ENCODE measurements at regions not wholly inside any gene's neighbourhood (a gene's known extent, or its start where the extent isn't known, plus 50 kb on each side); places are given as distances from the start of the nearest gene placed in this dataset.

DNA sequence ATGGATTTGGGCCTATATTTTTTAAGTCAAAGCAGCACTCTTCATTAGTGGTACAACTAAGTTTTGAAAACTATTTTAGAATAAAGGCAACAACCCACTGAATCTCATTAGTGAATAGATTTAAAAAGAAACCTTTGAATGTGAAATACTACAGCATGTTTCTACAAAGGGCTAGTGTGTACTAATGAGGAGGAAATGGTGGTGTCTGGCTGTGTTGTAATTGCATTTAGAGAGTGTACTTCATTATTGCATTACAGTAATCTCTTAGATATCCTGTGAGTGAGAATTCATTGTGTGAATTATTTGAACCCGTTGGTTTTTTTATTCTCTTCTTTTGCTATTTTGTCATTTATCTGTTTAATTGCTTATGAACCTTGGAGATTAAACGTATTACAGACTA is 575.4 kb upstream of the FAM98A start:
- no peak for TF ChIP-seq POLR2A (IDR thresholded peaks at IDR 0.05)
- no peak for TF ChIP-seq EP300 (IDR thresholded peaks at IDR 0.05)
- TF ChIP-seq, protein P1, sequence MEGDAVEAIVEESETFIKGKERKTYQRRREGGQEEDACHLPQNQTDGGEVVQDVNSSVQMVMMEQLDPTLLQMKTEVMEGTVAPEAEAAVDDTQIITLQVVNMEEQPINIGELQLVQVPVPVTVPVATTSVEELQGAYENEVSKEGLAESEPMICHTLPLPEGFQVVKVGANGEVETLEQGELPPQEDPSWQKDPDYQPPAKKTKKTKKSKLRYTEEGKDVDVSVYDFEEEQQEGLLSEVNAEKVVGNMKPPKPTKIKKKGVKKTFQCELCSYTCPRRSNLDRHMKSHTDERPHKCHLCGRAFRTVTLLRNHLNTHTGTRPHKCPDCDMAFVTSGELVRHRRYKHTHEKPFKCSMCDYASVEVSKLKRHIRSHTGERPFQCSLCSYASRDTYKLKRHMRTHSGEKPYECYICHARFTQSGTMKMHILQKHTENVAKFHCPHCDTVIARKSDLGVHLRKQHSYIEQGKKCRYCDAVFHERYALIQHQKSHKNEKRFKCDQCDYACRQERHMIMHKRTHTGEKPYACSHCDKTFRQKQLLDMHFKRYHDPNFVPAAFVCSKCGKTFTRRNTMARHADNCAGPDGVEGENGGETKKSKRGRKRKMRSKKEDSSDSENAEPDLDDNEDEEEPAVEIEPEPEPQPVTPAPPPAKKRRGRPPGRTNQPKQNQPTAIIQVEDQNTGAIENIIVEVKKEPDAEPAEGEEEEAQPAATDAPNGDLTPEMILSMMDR (IDR thresholded peaks at IDR 0.05): no peak
- no peak for TF ChIP-seq POLR2AphosphoS5 (IDR thresholded peaks at IDR 0.05)
- Histone ChIP-seq H3K27ac (no peak overlapping the region), H3K4me1 (no peaks in the 10 kb centered on the region), H3K9me3 (no peaks in the 10 kb centered on the region), H3K4me3 (no peak overlapping the region), H3K27me3 (no peaks in the 10 kb centered on the region), H3K36me3 (no peaks in the 10 kb centered on the region)
- 67 to 89% methylated on average over 2 of the region's 2 CpGs for WGBS, 2 donors (ENCODE audit: low coverage in 1 of 2)
- no peak for ATAC-seq

DNA sequence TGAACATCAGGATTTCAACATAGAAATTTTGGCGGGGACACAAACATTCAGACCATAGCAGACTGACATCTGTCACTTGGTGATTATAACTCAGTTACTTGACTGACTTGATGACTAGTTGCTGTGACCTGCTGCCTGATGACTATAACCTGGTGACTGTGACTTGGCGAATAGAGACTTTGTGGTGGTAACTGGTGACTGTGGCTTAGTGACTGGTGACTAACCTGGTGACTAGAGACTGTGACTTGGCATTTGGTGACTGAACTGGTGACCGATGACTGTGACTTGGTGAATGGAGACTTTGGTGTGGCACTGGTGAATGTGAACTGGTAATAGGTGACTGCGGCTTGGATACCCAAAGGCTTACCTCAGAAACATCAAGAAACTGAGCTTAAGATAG is 563.1 kb upstream of the FAM98A start:
- no peaks in the 10 kb centered on the region for H3K27me3 ChIP-seq
- no peaks in the 10 kb centered on the region for H3K9me3 ChIP-seq
- no peak overlapping the region for H3K27ac ChIP-seq
- no peaks in the 10 kb centered on the region for H3K36me3 ChIP-seq
- WGBS, 2 donors (ENCODE audit: low coverage in 1 of 2): 75 to 96% methylated on average over 2 to 4 of the region's 4 CpGs
- H3K4me3 ChIP-seq: no peak overlapping the region
- ATAC-seq: no peak
- peaks cover 0 to 9% (median 0%) of the 10 kb centered on the region in 3 donors for H3K4me1 ChIP-seq
- TF ChIP-seq EP300 (IDR thresholded peaks at IDR 0.05) (no peak), POLR2A (IDR thresholded peaks at IDR 0.05) (no peak), POLR2AphosphoS5 (IDR thresholded peaks at IDR 0.05) (no peak)
- TF ChIP-seq, protein P1 (IDR thresholded peaks at IDR 0.05): no peak

DNA sequence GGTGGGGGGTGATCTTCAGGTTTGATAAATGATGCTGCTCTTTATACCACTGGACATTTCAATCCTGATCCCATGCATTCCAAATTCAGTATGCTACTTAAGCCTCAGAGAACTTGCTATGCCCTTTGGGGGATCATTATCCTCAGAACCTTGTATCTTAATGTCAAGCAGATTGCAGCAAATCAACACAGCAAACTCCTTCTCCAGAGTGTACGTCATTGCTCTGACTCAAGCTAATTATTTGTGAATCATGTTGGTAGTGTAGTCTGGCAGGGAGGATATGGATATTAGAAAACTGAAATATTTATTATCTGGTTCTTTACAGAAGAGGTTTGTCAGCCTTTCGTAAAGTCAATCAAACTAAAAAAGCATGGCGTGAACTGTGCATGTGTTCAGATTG is 562.5 kb upstream of the FAM98A start:
- peaks cover 0 to 11% (median 0%) of the 10 kb centered on the region in 3 donors for H3K4me1 ChIP-seq
- H3K9me3 ChIP-seq: no peaks in the 10 kb centered on the region
- H3K27ac ChIP-seq: no peak overlapping the region
- 60 to 68% methylated on average over 1 to 3 of the region's 3 CpGs for WGBS, 2 donors (ENCODE audit: low coverage in 1 of 2)
- H3K36me3 ChIP-seq: no peaks in the 10 kb centered on the region
- H3K27me3 ChIP-seq: no peaks in the 10 kb centered on the region
- no peak for ATAC-seq
- TF ChIP-seq EP300 (IDR thresholded peaks at IDR 0.05) (no peak), POLR2AphosphoS5 (IDR thresholded peaks at IDR 0.05) (no peak), POLR2A (IDR thresholded peaks at IDR 0.05) (no peak)
- TF ChIP-seq, protein P1 (IDR thresholded peaks at IDR 0.05): no peak
- no peak overlapping the region for H3K4me3 ChIP-seq

DNA sequence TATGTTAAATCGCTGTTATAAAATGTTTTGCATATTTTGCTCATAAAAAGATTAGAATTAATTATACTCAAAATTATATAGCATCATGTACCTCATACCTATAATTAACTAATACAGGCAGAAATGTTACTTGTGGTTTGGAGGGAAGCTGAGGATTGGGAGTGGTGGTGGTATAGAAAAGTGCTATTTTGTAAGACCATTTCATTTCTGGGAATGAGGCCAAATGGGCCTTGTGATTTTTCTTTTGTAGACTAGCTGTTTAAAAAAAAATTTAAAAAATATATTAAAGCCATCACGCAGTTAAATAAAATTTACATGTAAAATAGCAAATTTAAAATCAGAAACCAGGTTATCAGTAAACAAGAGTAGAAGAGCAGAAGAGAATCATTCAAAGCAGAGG is 560.8 kb upstream of the FAM98A start:
- 81 to 87% methylated on average over 2 of the region's 2 CpGs for WGBS, 2 donors (ENCODE audit: low coverage in 1 of 2)
- ATAC-seq: no peak

DNA sequence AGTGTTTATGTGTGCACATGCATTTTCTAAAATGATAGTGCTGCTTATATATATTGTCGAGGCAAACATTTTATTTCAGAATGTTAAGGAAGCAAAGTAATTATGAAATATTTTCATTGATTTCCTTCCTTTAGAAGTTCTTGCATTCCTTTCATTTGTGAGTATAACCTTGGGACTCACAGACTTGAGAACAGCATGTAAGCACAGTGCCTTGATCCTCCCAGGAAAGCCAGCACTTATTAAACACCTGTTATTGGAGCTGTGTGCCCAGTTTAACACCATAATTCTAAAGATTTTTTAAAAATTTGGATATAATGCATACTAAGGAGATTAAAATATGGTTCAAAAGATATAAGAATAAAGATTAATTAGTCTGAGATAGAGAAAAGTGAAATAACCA is 554.4 kb upstream of the FAM98A start:
- H3K27me3 ChIP-seq: no peaks in the 10 kb centered on the region
- H3K9me3 ChIP-seq: no peaks in the 10 kb centered on the region
- TF ChIP-seq EP300 (IDR thresholded peaks at IDR 0.05): no peak
- no peak for TF ChIP-seq POLR2A (IDR thresholded peaks at IDR 0.05)
- TF ChIP-seq, protein P1 (IDR thresholded peaks at IDR 0.05): no peak
- TF ChIP-seq POLR2AphosphoS5 (IDR thresholded peaks at IDR 0.05): no peak
- 83 to 90% methylated on average over 1 of the region's 1 CpG for WGBS, 2 donors (ENCODE audit: low coverage in 1 of 2)
- ATAC-seq: no peak
- H3K36me3 ChIP-seq: no peaks in the 10 kb centered on the region
- no peak overlapping the region for H3K27ac ChIP-seq
- peaks cover 0 to 11% (median 0%) of the 10 kb centered on the region in 3 donors for H3K4me1 ChIP-seq
- H3K4me3 ChIP-seq: no peak overlapping the region

More for the DNA sequence above, 560.8 kb upstream of the FAM98A start:
- no peaks in the 10 kb centered on the region for H3K27me3 ChIP-seq
- TF ChIP-seq POLR2AphosphoS5 (IDR thresholded peaks at IDR 0.05): no peak
- TF ChIP-seq, protein P1 (IDR thresholded peaks at IDR 0.05): no peak
- TF ChIP-seq EP300 (IDR thresholded peaks at IDR 0.05): no peak
- no peak for TF ChIP-seq POLR2A (IDR thresholded peaks at IDR 0.05)
- H3K4me1 ChIP-seq: peaks cover 0 to 11% (median 0%) of the 10 kb centered on the region in 3 donors
- H3K36me3 ChIP-seq: no peaks in the 10 kb centered on the region
- no peak overlapping the region for H3K27ac ChIP-seq
- H3K4me3 ChIP-seq: no peak overlapping the region
- H3K9me3 ChIP-seq: no peaks in the 10 kb centered on the region
